SJSA1 (cell line): ENCODE measurements at regions not wholly inside any gene's neighbourhood (a gene's known extent, or its start where the extent isn't known, plus 50 kb on each side); places are given as distances from the start of the nearest gene placed in this dataset.
"Not testable (repeated sequence)": the region's sequence is repeated elsewhere in the genome, so short reads cannot be mapped to it uniquely, and the experiment has no call there.

Experiments
- DNase-seq, 2 experiments: peaks; one replicate each; pipeline ENCODE4 v3.0.0-alpha.2; 2015 to 2020; ENCODE audit warnings: low spot score in 2 of 2, low read depth in 1 of 2
- H3K27ac ChIP-seq: fragments of 250-450 bp; sonication (Bioruptor Pico); 2 replicates; pipeline ENCODE4 v1.5.1; 2020; ENCODE audit warnings: mild to moderate bottlenecking, moderate library complexity
- H3K27me3 ChIP-seq: fragments of 250-450 bp; sonication (Bioruptor Pico); replicated peaks from 2 replicates; pipeline ENCODE4 v1.5.1; 2020; ENCODE audit warnings: mild to moderate bottlenecking, moderate library complexity
- H3K36me3 ChIP-seq: fragments of 250-450 bp; sonication (Bioruptor Pico); 2 replicates; pipeline ENCODE4 v1.5.1; 2020; ENCODE audit warnings: mild to moderate bottlenecking
- H3K4me1 ChIP-seq: fragments of 250-450 bp; sonication (Bioruptor Pico); replicated peaks from 2 replicates; pipeline ENCODE4 v1.6.1; 2021; ENCODE audit warnings: mild to moderate bottlenecking
- H3K4me3 ChIP-seq: fragments of 250-450 bp; sonication (Bioruptor Pico); 2 replicates; pipeline ENCODE4 v1.5.1; 2020; ENCODE audit warnings: mild to moderate bottlenecking
- H3K9me3 ChIP-seq: fragments of 250-450 bp; sonication (Bioruptor Pico); replicated peaks from 2 replicates; pipeline ENCODE4 v1.5.1; 2020; ENCODE audit warnings: mild to moderate bottlenecking

DNA sequence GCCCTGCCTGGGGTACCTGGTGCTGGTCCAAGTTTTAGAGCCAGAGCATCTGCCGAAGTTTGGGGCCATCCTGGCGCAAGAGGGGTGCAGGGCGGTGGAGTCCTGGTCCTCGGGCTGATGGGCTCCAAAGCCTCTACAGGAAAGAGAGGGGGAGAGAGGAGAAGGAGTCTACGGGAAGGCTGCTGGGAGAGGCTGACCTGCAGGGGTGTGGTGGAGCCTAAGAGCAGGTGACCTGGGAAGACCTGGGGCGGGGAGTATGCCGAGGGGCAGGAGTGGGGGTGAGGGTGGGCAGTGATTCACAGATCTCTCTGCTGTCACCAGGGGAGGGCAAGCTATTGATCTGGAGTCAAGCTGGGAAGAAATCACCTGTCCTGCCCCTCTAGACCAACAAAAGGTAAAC is 158.4 kb downstream of the SPATA31A6 start:
- H3K4me1 ChIP-seq, DNase-seq, H3K36me3 ChIP-seq, H3K27me3 ChIP-seq, H3K27ac ChIP-seq, H3K9me3 ChIP-seq, H3K4me3 ChIP-seq: not testable (repeated sequence)

DNA sequence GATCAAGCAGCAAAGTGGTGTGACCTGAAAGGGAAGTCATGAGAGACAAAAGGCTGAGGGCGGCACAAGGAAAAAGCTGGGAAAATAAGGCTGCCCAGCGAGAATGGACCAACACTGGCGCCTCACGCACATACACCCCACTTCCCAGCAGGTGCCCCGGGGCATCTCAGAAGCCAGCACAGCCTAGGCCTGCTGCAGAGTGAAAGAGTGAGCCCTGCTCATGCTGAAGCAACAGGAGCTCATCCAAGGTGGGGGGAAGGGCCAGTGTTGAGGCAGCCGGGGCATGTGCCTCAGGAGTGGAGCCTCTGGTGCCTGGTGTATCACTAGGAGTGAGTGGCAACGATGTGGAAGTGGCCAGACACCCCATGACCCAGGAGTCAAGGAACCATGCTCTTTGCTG is 158.8 kb downstream of the SPATA31A6 start:
- H3K27ac ChIP-seq, H3K4me3 ChIP-seq, DNase-seq, H3K27me3 ChIP-seq, H3K9me3 ChIP-seq, H3K4me1 ChIP-seq, H3K36me3 ChIP-seq: not testable (repeated sequence)

DNA sequence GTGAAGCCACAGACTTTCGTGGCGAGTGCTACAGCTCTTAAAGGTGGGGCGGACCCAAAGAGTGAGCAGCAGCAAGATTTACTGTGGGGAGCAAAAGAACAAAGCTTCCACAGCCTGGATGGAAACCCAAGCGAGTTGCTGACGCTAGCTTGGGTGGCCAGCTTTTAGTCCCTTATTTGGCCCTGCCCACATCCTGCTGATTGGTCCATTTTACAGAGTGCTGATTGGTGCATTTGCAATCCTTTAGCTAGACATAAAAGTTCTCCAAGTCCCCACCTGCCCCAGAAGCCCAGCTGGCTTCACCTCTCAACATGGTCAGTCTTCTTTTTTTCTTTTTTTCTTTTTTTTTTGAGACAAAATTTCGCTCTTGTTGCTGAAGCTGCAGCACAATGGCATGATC is 161.0 kb downstream of the SPATA31A6 start:
- not testable (repeated sequence) for H3K4me1 ChIP-seq, H3K9me3 ChIP-seq, DNase-seq, H3K36me3 ChIP-seq, H3K27ac ChIP-seq, H3K4me3 ChIP-seq, H3K27me3 ChIP-seq

DNA sequence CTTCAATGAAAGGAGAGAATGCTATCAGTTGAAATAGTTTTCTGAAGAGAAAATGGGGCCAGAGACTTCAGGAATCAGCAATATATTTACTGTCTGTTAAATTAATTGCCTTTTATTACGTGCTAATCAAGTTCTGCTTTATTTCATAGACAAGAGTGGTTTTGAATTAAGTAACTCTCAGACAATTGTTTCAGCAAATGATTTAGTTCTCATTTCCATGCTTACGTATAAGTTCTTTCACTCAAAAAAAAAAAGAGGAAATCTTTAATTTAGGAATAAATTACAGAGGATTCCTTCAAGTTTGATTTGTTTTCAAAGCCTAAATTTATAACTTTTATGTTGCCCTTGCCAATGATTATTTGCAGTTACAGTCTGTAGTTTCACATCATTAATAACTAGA is 163.5 kb downstream of the SPATA31A6 start:
- DNase-seq, H3K36me3 ChIP-seq, H3K27me3 ChIP-seq, H3K27ac ChIP-seq, H3K4me1 ChIP-seq, H3K9me3 ChIP-seq, H3K4me3 ChIP-seq: not testable (repeated sequence)

DNA sequence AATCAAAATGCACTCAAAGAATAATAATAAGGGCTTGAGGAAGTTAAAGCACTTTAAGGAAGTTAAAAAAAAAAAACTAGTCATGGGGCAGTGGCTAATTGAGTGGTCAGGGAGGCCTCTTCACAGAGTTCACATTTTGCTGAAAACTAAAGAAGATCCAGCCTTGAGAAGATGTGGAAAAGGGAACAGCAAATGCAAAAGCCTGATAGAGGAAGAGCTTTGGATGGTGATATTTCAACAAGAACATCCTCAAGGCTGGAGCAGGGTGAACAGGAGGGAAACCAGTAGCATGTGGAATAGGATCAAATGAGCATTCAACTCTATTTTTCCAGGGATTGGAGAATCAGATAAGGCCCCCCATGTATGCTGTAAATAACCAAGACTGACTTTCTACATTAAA is 165.7 kb downstream of the SPATA31A6 start:
- H3K27ac ChIP-seq, DNase-seq, H3K9me3 ChIP-seq, H3K4me1 ChIP-seq, H3K4me3 ChIP-seq, H3K36me3 ChIP-seq, H3K27me3 ChIP-seq: not testable (repeated sequence)

DNA sequence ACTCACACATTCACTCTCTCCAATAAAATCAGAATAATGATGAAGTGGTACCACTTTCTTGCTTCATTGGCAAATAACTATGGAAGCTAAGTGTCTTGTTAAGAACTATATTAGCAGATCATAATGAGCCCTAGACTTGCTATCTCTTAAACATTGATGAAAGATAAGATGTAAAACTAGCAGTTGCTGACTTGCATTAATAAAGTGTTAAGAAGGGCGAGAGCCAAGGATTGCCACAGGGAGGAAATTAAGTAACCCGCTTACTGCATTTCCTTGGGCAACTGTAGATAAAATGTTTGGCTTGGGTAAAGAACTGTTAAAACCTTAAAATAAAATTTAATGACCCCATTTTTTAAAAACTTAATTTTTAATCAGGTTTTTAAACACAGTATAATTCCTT is 167.0 kb downstream of the SPATA31A6 start:
- not testable (repeated sequence) for H3K4me1 ChIP-seq, H3K36me3 ChIP-seq, H3K27me3 ChIP-seq, DNase-seq, H3K4me3 ChIP-seq, H3K27ac ChIP-seq, H3K9me3 ChIP-seq

DNA sequence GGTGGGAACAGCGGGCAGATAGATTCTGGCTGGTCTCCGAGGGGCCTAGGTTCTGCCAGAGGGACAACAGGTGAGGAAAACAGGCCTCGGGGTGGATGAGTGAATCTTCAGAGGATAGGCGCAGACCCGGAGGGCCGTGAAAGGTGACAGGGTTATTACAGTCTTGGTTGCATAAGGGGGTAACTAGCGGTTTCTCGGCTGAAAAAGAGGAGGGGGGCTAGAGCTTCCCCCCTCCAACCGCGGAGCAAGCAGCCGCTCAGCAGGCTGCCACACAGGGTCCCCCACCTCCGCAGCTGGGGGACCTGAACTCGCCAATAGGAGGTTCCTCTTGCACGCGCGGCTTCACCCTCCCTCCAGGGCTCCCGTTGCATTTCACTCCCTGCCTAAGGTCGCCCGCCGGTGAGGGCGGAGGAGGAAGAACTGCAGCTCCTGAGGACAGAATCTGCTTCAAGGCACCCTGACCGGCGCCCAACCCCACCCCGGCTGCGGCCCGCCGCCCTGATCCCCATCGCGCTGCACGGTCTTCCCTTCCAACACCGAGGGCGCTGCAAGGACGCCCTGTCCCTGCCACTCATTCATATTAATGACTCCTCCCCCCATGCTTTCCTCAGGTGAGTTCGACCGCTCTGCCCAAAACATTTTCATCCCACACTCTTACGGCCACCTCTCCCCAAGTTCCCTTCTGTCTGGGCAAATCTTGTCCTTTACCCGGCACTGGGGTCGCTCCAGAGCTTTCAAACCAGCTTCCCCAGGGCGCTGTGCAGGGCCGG is 174.3 kb downstream of the SPATA31A6 start:
- H3K4me1 ChIP-seq, H3K9me3 ChIP-seq, H3K36me3 ChIP-seq, H3K27ac ChIP-seq, H3K27me3 ChIP-seq, H3K4me3 ChIP-seq, DNase-seq: not testable (repeated sequence)

DNA sequence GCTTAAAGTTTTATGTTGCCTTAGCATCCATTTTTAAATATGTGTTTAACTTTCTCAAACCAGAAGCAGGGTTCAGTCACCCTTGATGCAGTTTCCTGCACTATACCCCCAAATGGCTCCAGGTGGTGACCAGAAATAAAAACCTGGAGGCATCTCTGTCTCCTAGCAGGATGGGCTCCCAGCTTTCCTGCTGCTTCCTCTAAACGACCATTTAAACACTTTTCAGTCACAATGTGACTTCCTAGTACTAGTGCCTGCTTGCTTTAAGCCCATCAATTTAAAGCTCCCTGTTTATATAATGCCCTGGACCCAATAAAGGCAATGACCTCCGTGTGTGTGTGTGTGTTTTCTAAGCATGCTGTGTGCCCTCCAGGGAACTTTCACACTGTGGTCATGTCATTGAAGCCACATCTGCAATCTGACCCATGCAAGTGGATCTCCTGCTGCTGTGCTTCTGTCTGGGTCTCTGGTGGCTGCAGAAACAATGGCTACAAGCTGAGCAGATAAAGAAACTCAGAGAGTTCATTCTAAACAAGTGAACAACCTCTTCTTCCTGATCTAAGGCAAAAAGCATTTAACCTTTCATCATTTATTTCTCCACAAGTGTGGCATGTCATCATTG is 175.3 kb downstream of the SPATA31A6 start:
- not testable (repeated sequence) for DNase-seq, H3K9me3 ChIP-seq, H3K27ac ChIP-seq, H3K4me1 ChIP-seq, H3K4me3 ChIP-seq, H3K36me3 ChIP-seq, H3K27me3 ChIP-seq

DNA sequence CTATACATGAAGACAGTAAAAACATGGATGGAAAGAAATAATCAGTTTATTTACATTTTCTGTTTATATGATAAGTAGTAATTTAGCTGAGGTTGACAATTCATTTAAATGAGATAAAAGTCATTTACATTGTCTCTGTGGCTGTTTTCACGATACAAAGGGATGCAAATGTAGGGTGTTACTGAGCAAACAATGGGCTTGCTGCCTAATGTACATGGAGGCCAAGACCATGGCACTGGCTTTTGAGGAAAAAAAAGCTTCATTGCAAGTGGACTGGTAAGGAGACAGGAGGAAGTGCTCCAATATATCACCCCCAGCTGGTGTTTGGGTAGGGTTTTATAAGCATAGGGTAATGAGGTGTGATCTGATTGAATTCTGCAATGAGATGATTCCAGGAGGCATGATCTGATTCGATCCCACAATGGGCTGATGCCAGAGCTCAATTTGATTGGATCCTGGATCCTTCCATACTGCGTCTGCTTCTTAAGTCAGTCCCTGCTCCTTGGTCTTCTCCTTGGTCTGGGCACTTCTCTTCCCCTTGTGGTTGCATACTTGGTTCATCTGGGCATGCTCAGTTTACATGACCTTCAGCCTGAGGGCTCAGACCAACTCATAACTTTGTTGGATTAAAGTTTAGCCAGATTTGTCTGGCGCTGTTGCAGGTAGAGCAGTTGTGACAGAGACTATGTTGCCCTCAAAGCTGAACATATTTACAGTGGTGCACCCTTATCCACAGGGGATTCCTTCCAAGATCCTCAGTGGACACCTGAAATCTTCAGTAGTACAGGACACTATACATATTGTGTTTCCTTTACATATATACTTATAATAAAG is 181.2 kb downstream of the SPATA31A6 start:
- not testable (repeated sequence) for H3K27ac ChIP-seq, H3K36me3 ChIP-seq, H3K4me3 ChIP-seq, H3K27me3 ChIP-seq, DNase-seq, H3K4me1 ChIP-seq, H3K9me3 ChIP-seq

DNA sequence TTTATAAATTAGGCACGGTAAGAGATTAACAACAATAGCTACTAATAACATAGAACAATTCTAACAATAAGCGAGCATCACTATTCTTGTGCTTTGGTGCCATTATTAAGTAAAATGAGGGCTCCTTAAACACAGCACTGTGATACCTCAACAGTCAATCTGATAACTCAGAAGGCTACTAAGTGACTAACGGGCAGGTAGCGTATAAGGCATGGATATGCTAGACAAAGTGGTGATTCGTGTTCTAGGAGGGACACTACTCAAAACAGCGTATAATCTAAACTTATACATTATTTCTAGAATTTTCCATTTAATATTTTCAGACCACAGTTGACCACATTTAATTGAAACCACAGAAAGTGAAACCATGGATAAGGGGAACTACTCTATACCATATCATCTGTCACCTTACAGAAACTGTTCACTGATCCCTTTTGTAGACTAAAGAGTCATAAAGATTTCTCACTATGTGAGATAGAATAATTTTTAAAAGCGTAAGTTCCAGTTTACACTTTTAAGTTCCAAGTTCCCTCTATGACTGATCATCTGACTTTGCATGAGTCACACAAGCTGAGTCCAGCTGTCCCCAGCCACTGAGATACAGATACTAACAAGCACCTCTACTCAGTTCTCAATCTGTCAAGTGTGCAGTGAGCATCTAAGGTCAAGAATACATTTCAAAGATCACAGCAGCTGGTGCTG is 181.9 kb downstream of the SPATA31A6 start:
- DNase-seq, result not testable (repeated sequence)

DNA sequence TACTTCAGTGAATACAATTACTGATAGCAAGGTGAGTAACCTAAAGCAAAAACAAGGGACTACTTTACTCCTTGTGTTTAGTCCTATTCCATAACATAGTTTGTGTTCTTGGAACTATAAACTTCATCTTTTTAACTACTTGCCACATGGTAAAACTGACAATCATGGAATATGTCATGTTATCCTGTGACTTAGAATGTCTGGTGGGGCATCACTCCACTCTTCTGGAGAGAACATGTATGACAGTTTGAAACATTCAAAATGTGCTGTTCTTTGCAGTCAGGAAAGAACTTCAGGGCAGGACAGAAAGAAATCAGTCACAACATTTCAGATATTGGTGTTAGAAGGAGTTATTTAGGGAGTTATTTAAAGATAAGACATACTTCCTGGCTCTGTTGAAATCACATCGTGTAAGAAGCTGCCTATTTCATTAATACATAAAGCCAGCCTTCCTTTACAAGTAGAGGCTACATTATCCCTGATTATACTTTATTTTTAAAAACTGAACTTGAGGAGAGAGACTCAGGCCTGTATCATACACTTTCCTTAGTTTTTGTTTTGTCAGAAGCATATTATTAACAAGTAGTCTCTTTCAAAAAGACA is 184.9 kb downstream of the SPATA31A6 start:
- H3K4me1 ChIP-seq, H3K9me3 ChIP-seq, H3K27ac ChIP-seq, H3K36me3 ChIP-seq, H3K27me3 ChIP-seq, DNase-seq, H3K4me3 ChIP-seq: not testable (repeated sequence)

More for the DNA sequence above, 181.9 kb downstream of the SPATA31A6 start:
- not testable (repeated sequence) for H3K4me1 ChIP-seq, H3K27ac ChIP-seq, H3K27me3 ChIP-seq, H3K9me3 ChIP-seq, H3K36me3 ChIP-seq, H3K4me3 ChIP-seq

DNA sequence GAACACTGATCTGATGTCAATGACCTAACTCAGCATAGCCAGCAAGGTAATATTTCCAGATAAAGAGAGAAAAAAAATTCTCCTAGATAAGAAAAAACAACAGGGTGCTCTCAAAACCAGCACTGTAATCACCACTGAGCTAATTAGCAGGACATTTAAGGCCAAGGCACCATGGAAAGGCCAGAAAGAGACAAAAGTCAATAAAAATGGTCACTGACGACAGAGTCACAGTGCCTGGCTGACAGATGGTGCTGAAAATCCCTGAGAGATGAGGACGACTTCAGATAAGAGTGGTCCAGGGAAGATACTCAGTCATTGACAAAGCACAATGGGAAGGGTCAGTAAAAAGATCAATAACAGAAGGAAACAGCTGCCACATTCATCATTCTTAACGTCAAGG is 186.7 kb downstream of the SPATA31A6 start:
- not testable (repeated sequence) for H3K4me3 ChIP-seq, H3K27ac ChIP-seq, DNase-seq, H3K4me1 ChIP-seq, H3K9me3 ChIP-seq, H3K27me3 ChIP-seq, H3K36me3 ChIP-seq

DNA sequence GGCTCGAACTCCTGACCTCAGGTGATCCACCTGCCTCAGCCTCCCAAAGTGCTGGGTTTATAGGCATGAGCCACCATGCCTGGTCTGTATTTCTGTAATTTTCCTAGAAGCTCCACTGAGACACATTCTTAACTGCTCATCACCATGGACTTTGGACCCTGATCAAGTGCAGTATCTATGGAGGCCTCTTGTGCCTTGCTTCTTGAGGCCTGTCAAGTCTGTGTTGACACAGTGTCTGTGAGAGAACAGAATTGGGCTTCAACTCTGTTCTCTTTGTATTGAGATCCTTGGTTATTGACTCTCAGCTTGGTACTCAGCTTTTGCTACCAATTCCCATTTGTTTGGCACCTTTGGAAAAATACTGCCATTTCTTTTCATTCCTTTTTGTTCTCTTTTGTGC is 188.0 kb downstream of the SPATA31A6 start:
- H3K36me3 ChIP-seq, H3K4me1 ChIP-seq, H3K27ac ChIP-seq, H3K27me3 ChIP-seq, H3K4me3 ChIP-seq, H3K9me3 ChIP-seq, DNase-seq: not testable (repeated sequence)
